CD14-positive monocyte (primary cell): ENCODE measurements at regions not wholly inside any gene's neighbourhood (a gene's known extent, or its start where the extent isn't known, plus 50 kb on each side); places are given as distances from the start of the nearest gene placed in this dataset.
"Not testable (repeated sequence)": the region's sequence is repeated elsewhere in the genome, so short reads cannot be mapped to it uniquely, and the experiment has no call there.

ENCODE experiments used
- DNase-seq, 3 donors: peaks; one replicate each; pipeline ENCODE4 v3.0.0-alpha.2; 2011 to 2022
- H2AFZ ChIP-seq: 2 replicates; pipeline ENCODE4 v1.6.0; 2012; ENCODE audit warnings: mild to moderate bottlenecking, low read depth, low read length, inconsistent platforms; ENCODE audit not compliant: insufficient read depth, poor library complexity, severe bottlenecking
- H3K27ac ChIP-seq, 2 donors: 1 replicate in 1 of 2; 2 replicates in 1 of 2; pipeline ENCODE4 v1.5.1; 2012 to 2013; ENCODE audit warnings: low read length in 2 of 2, control low read depth in 1 of 2, inconsistent platforms in 1 of 2, low read depth in 1 of 2, mild to moderate bottlenecking in 1 of 2
- H3K27me3 ChIP-seq, 2 donors: one replicate each; pipeline versions ENCODE4 v1.6.0 to v1.6.1; 2011 to 2013; ENCODE audit warnings: low read length in 2 of 2; ENCODE audit not compliant: control insufficient read depth in 2 of 2, insufficient read depth in 2 of 2
- H3K36me3 ChIP-seq, 2 donors: replicated peaks in 1 of 2; 1 replicate in 1 of 2; 2 replicates in 1 of 2; pipeline versions ENCODE4 v1.5.1 to v1.6.1; 2012 to 2013; ENCODE audit warnings: low read length in 2 of 2, control low read depth in 1 of 2, inconsistent platforms in 1 of 2, mild to moderate bottlenecking in 1 of 2; ENCODE audit not compliant: insufficient read depth in 2 of 2, control insufficient read depth in 1 of 2
- H3K4me1 ChIP-seq, 2 donors: 1 replicate in 1 of 2; 2 replicates in 1 of 2; pipeline versions ENCODE4 v1.5.1 to v1.6.1; 2012 to 2013; ENCODE audit warnings: low read length in 2 of 2, control low read depth in 1 of 2, inconsistent platforms in 1 of 2, mild to moderate bottlenecking in 1 of 2, moderate library complexity in 1 of 2; ENCODE audit not compliant: insufficient read depth in 2 of 2, control insufficient read depth in 1 of 2
- H3K4me2 ChIP-seq: replicated peaks from 2 replicates; pipeline ENCODE3; 2012; ENCODE audit warnings: low read length, moderate library complexity, mild to moderate bottlenecking; ENCODE audit not compliant: poor library complexity, severe bottlenecking; ENCODE audit errors: extremely low read depth
- H3K4me3 ChIP-seq, 3 experiments: fragments of 200-600 bp in 1 of 3; sonication (generic) in 1 of 3; replicated peaks in 1 of 3; 1 replicate in 2 of 3; 2 replicates in 1 of 3; pipeline ENCODE4 v1.5.1; 2011 to 2013; ENCODE audit warnings: low read length in 3 of 3, mild to moderate bottlenecking in 3 of 3, control low read depth in 2 of 3, low read depth in 2 of 3, inconsistent platforms in 1 of 3, moderate library complexity in 1 of 3
- H3K79me2 ChIP-seq: 2 replicates; pipeline ENCODE4 v1.6.0; 2012; ENCODE audit warnings: mild to moderate bottlenecking, control low read depth, inconsistent platforms, low read length, moderate library complexity; ENCODE audit not compliant: insufficient read depth
- H3K9ac ChIP-seq: 2 replicates; pipeline ENCODE4 v1.6.0; 2017; ENCODE audit warnings: low read length, mild to moderate bottlenecking; ENCODE audit not compliant: insufficient read depth, poor library complexity, severe bottlenecking
- H3K9me3 ChIP-seq, 2 donors: replicated peaks in 1 of 2; 1 replicate in 1 of 2; 2 replicates in 1 of 2; pipeline versions ENCODE4 v1.5.1 to v1.6.1; 2012 to 2013; ENCODE audit warnings: low read length in 2 of 2, control low read depth in 1 of 2; ENCODE audit not compliant: control insufficient read depth in 1 of 2, insufficient read depth in 1 of 2
- H4K20me1 ChIP-seq: 2 replicates; pipeline ENCODE4 v1.6.0; 2012; ENCODE audit warnings: mild to moderate bottlenecking, low read length, control low read depth, moderate library complexity; ENCODE audit not compliant: insufficient read depth
- H3K27ac Mint-ChIP-seq, 7 donors: one replicate each; pipeline ENCODE4 v1.8.0; 2020; ENCODE audit warnings: mild to moderate bottlenecking in 7 of 7, mixed read lengths in 7 of 7, moderate library complexity in 6 of 7, inconsistent platforms in 2 of 7
- H3K27me3 Mint-ChIP-seq, 3 donors: one replicate each; pipeline ENCODE4 v1.8.0; 2021 to 2022; ENCODE audit warnings: low read depth in 3 of 3, mild to moderate bottlenecking in 3 of 3, mixed read lengths in 3 of 3, moderate library complexity in 3 of 3, inconsistent platforms in 1 of 3
- H3K36me3 Mint-ChIP-seq, 2 donors: one replicate each; pipeline ENCODE4 v1.8.0; 2020; ENCODE audit warnings: mixed read lengths in 2 of 2, inconsistent platforms in 1 of 2, mild to moderate bottlenecking in 1 of 2
- H3K4me1 Mint-ChIP-seq: one replicate; pipeline ENCODE4 v1.8.0; 2020; ENCODE audit warnings: mild to moderate bottlenecking, mixed read lengths
- H3K4me3 Mint-ChIP-seq, 2 donors: one replicate each; pipeline ENCODE4 v1.8.0; 2020; ENCODE audit warnings: mild to moderate bottlenecking in 2 of 2, mixed read lengths in 2 of 2, moderate library complexity in 1 of 2
- H3K9me3 Mint-ChIP-seq, 7 donors: one replicate each; pipeline ENCODE4 v1.8.0; 2020 to 2022; ENCODE audit warnings: mixed read lengths in 7 of 7, mild to moderate bottlenecking in 6 of 7, moderate library complexity in 6 of 7, inconsistent platforms in 2 of 7
- CTCF ChIP-seq: fragments of 200-600 bp; IDR thresholded peaks from one replicate; pipeline ENCODE4 v1.8.0; 2022; ENCODE audit warnings: antibody characterized with exemption, mild to moderate bottlenecking
- WGBS: methylation state at CpG from one replicate; pipeline ENCODE4 v1.1.5; 2013; ENCODE audit warnings: missing lambda C conversion rate; ENCODE audit not compliant: insufficient coverage; 5-methylcytosine and 5-hydroxymethylcytosine counted together
- intact Hi-C, 2 donors: fragments of 100-400 bp; cut with micrococcal nuclease; formaldehyde crosslinking; loops; one replicate each; pipeline versions ENCODE4 v1.15.0 to v1.15.1; 2023

DNA sequence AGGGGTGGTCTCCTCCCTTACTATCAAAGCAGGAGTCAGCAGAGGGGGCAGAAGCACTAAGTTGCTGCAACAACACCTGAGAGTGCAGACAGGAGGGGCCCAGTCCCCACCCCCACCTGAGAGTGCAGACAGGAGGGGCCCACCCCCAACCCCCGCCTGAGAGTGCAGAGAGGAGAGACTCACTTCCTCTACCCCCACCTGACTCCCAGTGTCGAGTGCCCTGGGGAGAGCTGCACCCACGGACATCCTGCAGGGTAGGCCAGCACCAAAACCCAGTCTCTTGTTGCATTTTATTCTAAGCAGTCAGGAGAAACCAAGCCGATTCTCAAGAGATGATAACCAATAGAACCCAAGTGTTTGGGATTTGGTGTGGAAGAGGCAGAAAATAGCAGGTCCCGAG lies 78.4 kb downstream of the NAPG start:
- no peaks in the 10 kb centered on the region for H4K20me1 ChIP-seq
- H3K4me1 ChIP-seq, result peaks cover 6 to 24% of the 10 kb centered on the region in 2 donors
- Mint-ChIP-seq H3K27ac (peak overlapping the region in 2 of 7 donors; percentile 16 to 19), H3K9me3 (peaks cover 6 to 18% (median 11%) of the 10 kb centered on the region in 7 donors), H3K36me3 (peaks cover 0 to 8% of the 10 kb centered on the region in 2 donors), H3K4me3 (no peak overlapping the region), H3K27me3 (peaks cover 0 to 3% (median 0%) of the 10 kb centered on the region in 3 donors), H3K4me1 (peaks cover 5% of the 10 kb centered on the region)
- H2AFZ ChIP-seq, result no peak overlapping the region
- no peaks in the 10 kb centered on the region for H3K79me2 ChIP-seq
- H3K4me3 ChIP-seq, result no peak overlapping the region
- H3K9me3 ChIP-seq, result no peaks in the 10 kb centered on the region
- no peaks in the 10 kb centered on the region for H3K27me3 ChIP-seq
- H3K4me2 ChIP-seq, result no peak overlapping the region
- H3K9ac ChIP-seq, result no peak overlapping the region
- H3K36me3 ChIP-seq, result no peaks in the 10 kb centered on the region
- intact Hi-C loops, result no loop called here
- H3K27ac ChIP-seq, result no peak overlapping the region
- TF ChIP-seq CTCF, result no peak
- WGBS, result no CpG with 5 or more reads among the region's 5 CpGs
- DNase-seq, result no peak

DNA sequence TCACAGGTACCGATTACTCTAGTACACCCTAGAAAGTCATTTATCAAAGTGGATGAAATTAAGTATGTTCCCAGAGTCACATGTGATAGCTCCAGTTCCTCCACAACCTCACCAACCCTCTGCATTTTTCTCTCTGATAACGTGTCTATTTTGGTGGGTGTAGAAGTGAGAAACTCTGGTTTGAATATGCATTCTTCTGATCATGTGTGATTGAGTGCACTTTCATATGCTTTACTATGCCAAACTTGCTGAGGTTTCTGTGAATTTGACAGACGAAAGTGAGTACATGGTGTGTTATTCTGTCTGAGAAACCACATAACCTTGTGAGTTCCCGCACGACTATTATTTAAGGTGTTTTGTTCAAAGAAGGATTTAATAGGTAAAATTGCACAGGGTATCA lies 81.1 kb downstream of the NAPG start:
- H3K27me3 Mint-ChIP-seq, result not testable (repeated sequence)
- WGBS, result no CpG with 5 or more reads among the region's 5 CpGs
- H3K9me3 Mint-ChIP-seq, result peaks cover 6 to 16% (median 11%) of the 10 kb centered on the region in 7 donors

GRCh38 chr18:10607332-10608248 lies 81.8 kb downstream of the NAPG start:
- H3K27ac ChIP-seq, H3K4me3 ChIP-seq, H2AFZ ChIP-seq, H3K36me3 ChIP-seq, H3K9ac ChIP-seq, H3K9me3 ChIP-seq, H3K27ac Mint-ChIP-seq, H3K36me3 Mint-ChIP-seq, H4K20me1 ChIP-seq, DNase-seq, intact Hi-C loops, H3K27me3 Mint-ChIP-seq, H3K4me3 Mint-ChIP-seq, H3K79me2 ChIP-seq, H3K4me1 Mint-ChIP-seq, H3K27me3 ChIP-seq, H3K4me2 ChIP-seq: not testable (repeated sequence)
- no CpG with 5 or more reads among the region's 38 CpGs for WGBS
- H3K4me1 ChIP-seq, result peaks cover 8 to 30% of the 10 kb centered on the region in 2 donors
- peaks cover 6 to 15% (median 10%) of the 10 kb centered on the region in 7 donors for H3K9me3 Mint-ChIP-seq

More for the DNA sequence above, 81.1 kb downstream of the NAPG start:
- H3K4me3 Mint-ChIP-seq, result peak overlapping the region in 1 of 2 donors; percentile 42
- H4K20me1 ChIP-seq, H3K9me3 ChIP-seq, H3K4me1 Mint-ChIP-seq, H2AFZ ChIP-seq, H3K79me2 ChIP-seq, H3K27me3 ChIP-seq, H3K4me3 ChIP-seq, H3K36me3 ChIP-seq, H3K36me3 Mint-ChIP-seq, H3K27ac ChIP-seq, H3K4me2 ChIP-seq, H3K9ac ChIP-seq, intact Hi-C loops, DNase-seq: not testable (repeated sequence)
- H3K4me1 ChIP-seq, result peaks cover 8 to 26% of the 10 kb centered on the region in 2 donors
- peak overlapping the region in 2 of 7 donors; percentile 9 to 31 for H3K27ac Mint-ChIP-seq

GRCh38 chr18:10608450-10608849 lies 82.6 kb downstream of the NAPG start:
- WGBS, result no CpG with 5 or more reads among the region's 3 CpGs
- H3K27me3 ChIP-seq, DNase-seq: not testable (repeated sequence)

More at GRCh38 chr18:10608450-10608849, 82.6 kb downstream of the NAPG start:
- Mint-ChIP-seq H3K9me3 (peaks cover 2 to 10% (median 6%) of the 10 kb centered on the region in 7 donors), H3K4me1 (peaks cover 11% of the 10 kb centered on the region)
- H3K27me3 Mint-ChIP-seq, H3K4me3 ChIP-seq, H3K27ac ChIP-seq, H4K20me1 ChIP-seq, H3K4me3 Mint-ChIP-seq, H3K36me3 Mint-ChIP-seq, intact Hi-C loops, H3K36me3 ChIP-seq, H3K27ac Mint-ChIP-seq, H2AFZ ChIP-seq, H3K9me3 ChIP-seq, H3K79me2 ChIP-seq, H3K4me2 ChIP-seq, H3K9ac ChIP-seq: not testable (repeated sequence)
- H3K4me1 ChIP-seq, result peaks cover 8 to 27% of the 10 kb centered on the region in 2 donors
